GM12878 (cell line): ENCODE measurements at regions not wholly inside any gene's neighbourhood (a gene's known extent, or its start where the extent isn't known, plus 50 kb on each side); places are given as distances from the start of the nearest gene placed in this dataset.

Experiments
- ATAC-seq: fragments of 200-7000 bp; cut with Tn5 transposase; 3 replicates; pipeline ENCODE4 v1.9.1; 2020; ENCODE audit warnings: mild to moderate bottlenecking, moderate library complexity
- BruUV-seq: library from RNA; stranded (reverse); fragments of 400-500 nt; replicated peaks from 2 replicates; lab custom pipeline; 2021; lab: Mats Ljungman, UMichigan
- CTCF ChIA-PET: fragments of 300-600 bp; sonication (Branson Sonifier 250); formaldehyde crosslinking; extraction: SDS; loops from one replicate; lab custom pipeline; 2021; ENCODE audit warnings: inconsistent platforms; lab: Yijun Ruan, JAX
- POLR2A ChIA-PET: fragments of 350-600 bp; formaldehyde crosslinking; extraction: SDS; loops from one replicate; lab custom pipeline; 2021; ENCODE audit warnings: inconsistent platforms; lab: Charles Lee
- RAD21 ChIA-PET: fragments of 300-600 bp; sonication (Branson Sonifier 250); formaldehyde crosslinking; loops from one replicate; lab custom pipeline; 2023; ENCODE audit warnings: antibody characterized with exemption; ENCODE audit not compliant: unreplicated experiment; lab: Charles Lee
- SMC1A ChIA-PET: fragments of 300-600 bp; sonication (Branson Sonifier 250); formaldehyde crosslinking; loops from one replicate; lab custom pipeline; 2023; ENCODE audit not compliant: unreplicated experiment, uncharacterized antibody; lab: Charles Lee
- DNase-seq: peaks from one replicate; pipeline ENCODE4 v3.0.0-alpha.2; 2011; ENCODE audit warnings: low read depth, low spot score
- FAIRE-seq: peaks from 3 replicates; lab custom pipeline; 2011; peaks lifted over from hg19 to GRCh38; lab: Jason Lieb, UNC
- H2AFZ ChIP-seq: 2 replicates; pipeline ENCODE4 v1.6.0; 2011; ENCODE audit warnings: low read depth, low read length, control low read depth; ENCODE audit not compliant: control insufficient read depth
- H3K27ac ChIP-seq: 2 replicates; pipeline ENCODE4 v1.5.1; 2011; ENCODE audit warnings: control low read depth; ENCODE audit not compliant: control insufficient read depth, insufficient read depth
- H3K27me3 ChIP-seq, 2 experiments: replicated peaks in 1 of 2; 2 replicates each; pipeline versions ENCODE4 v1.6.0 to v1.6.1; 2011; ENCODE audit warnings: low read length in 1 of 2; ENCODE audit not compliant: control insufficient read depth in 2 of 2, insufficient read depth in 2 of 2
- H3K36me3 ChIP-seq, 2 experiments: 2 replicates each; pipeline ENCODE4 v1.5.1; 2011; ENCODE audit warnings: low read length in 1 of 2; ENCODE audit not compliant: control insufficient read depth in 2 of 2, insufficient read depth in 2 of 2
- H3K4me1 ChIP-seq: 2 replicates; pipeline ENCODE4 v1.6.1; 2011; ENCODE audit warnings: mild to moderate bottlenecking, low read length, moderate library complexity, mixed read lengths; ENCODE audit not compliant: control insufficient read depth, insufficient read depth
- H3K4me2 ChIP-seq: 2 replicates; pipeline ENCODE4 v1.6.0; 2011; ENCODE audit warnings: control low read depth; ENCODE audit not compliant: control insufficient read depth, insufficient read depth
- H3K4me3 ChIP-seq: fragments of 200-600 bp; sonication (generic); 2 replicates; pipeline ENCODE4 v1.5.1; 2016
- H3K79me2 ChIP-seq: 2 replicates; pipeline ENCODE4 v1.6.0; 2011; ENCODE audit warnings: low read length; ENCODE audit not compliant: control insufficient read depth, insufficient read depth
- H3K9ac ChIP-seq: 2 replicates; pipeline ENCODE4 v1.8.0; 2011; ENCODE audit warnings: low read length, control low read depth, mixed read lengths; ENCODE audit not compliant: control insufficient read depth, insufficient read depth
- H3K9me3 ChIP-seq: replicated peaks from 3 replicates; pipeline ENCODE4 v1.5.1; 2011; ENCODE audit warnings: mild to moderate bottlenecking, low read length; ENCODE audit not compliant: control insufficient read depth, insufficient read depth
- H4K20me1 ChIP-seq: 2 replicates; pipeline ENCODE4 v1.6.0; 2011; ENCODE audit not compliant: control insufficient read depth, insufficient read depth
- CBX3 ChIP-seq: fragments of 200-600 bp; sonication (generic); IDR thresholded peaks from 2 replicates; pipeline ENCODE4 v1.6.1; 2016; ENCODE audit warnings: low read depth, borderline replicate concordance
- PAX5 ChIP-seq: IDR thresholded peaks from 2 replicates; pipeline ENCODE4 v1.6.1; 2011; ENCODE audit warnings: low read depth, low read length, borderline replicate concordance
- RCOR1 ChIP-seq: conservative IDR thresholded peaks from 2 replicates; pipeline ENCODE4 v1.6.1; 2012; ENCODE audit warnings: low read depth, low read length, improper control_type of control experiment
- SMAD5 ChIP-seq: IDR thresholded peaks from 2 replicates; pipeline ENCODE4 v1.6.1; 2016; ENCODE audit warnings: antibody characterized with exemption, low read depth
- STAT3 ChIP-seq: IDR thresholded peaks from 2 replicates; pipeline ENCODE4 v1.6.1; 2011; ENCODE audit warnings: low read depth, low read length, improper control_type of control experiment
- WGBS: methylation state at CpG from one replicate; pipeline ENCODE4 v1.1.6; 2016; ENCODE audit warnings: low lambda C conversion rate; ENCODE audit not compliant: insufficient replicate concordance, insufficient coverage; ENCODE audit errors: missing lambda C conversion rate; 5-methylcytosine and 5-hydroxymethylcytosine counted together
- in situ Hi-C: fragments of 300-500 bp; cut with MboI; formaldehyde crosslinking; loops from 9 replicates; pipeline ENCODE4 v1.14.3; 2018; ENCODE audit warnings: mixed read lengths
- intact Hi-C: fragments of 100-400 bp; cut with micrococcal nuclease; formaldehyde crosslinking; loops from one replicate; pipeline ENCODE4 v1.14.2; 2022; ENCODE audit not compliant: unreplicated experiment
- TF ChIP-seq, protein P1 (sequence below): fragments of 450-650 bp; IDR thresholded peaks from 2 replicates; pipeline ENCODE4 v1.6.1; 2016; ENCODE audit warnings: mild to moderate bottlenecking, moderate library complexity, borderline replicate concordance

GRCh38 chrX:67004451-67004850 lies 365.6 kb upstream of the EDA2R start:
- no peaks in the 10 kb centered on the region; the same call in 2 of the 3 replicates for H3K9me3 ChIP-seq
- H3K79me2 ChIP-seq: no peaks in the 10 kb centered on the region
- FAIRE-seq: no peak
- CTCF ChIA-PET: no interaction called here
- no peak overlapping the region for H3K27ac ChIP-seq
- H3K4me3 ChIP-seq: no peak overlapping the region
- WGBS: 29% methylated on average over 1 of the region's 1 CpG
- no peak for DNase-seq
- H2AFZ ChIP-seq: no peak overlapping the region
- H3K4me1 ChIP-seq: no peaks in the 10 kb centered on the region
- RAD21 ChIA-PET: no interaction called here
- in situ Hi-C loops: no loop called here
- SMC1A ChIA-PET: no interaction called here
- H3K36me3 ChIP-seq: no peaks in the 10 kb centered on the region
- TF ChIP-seq, protein P1, sequence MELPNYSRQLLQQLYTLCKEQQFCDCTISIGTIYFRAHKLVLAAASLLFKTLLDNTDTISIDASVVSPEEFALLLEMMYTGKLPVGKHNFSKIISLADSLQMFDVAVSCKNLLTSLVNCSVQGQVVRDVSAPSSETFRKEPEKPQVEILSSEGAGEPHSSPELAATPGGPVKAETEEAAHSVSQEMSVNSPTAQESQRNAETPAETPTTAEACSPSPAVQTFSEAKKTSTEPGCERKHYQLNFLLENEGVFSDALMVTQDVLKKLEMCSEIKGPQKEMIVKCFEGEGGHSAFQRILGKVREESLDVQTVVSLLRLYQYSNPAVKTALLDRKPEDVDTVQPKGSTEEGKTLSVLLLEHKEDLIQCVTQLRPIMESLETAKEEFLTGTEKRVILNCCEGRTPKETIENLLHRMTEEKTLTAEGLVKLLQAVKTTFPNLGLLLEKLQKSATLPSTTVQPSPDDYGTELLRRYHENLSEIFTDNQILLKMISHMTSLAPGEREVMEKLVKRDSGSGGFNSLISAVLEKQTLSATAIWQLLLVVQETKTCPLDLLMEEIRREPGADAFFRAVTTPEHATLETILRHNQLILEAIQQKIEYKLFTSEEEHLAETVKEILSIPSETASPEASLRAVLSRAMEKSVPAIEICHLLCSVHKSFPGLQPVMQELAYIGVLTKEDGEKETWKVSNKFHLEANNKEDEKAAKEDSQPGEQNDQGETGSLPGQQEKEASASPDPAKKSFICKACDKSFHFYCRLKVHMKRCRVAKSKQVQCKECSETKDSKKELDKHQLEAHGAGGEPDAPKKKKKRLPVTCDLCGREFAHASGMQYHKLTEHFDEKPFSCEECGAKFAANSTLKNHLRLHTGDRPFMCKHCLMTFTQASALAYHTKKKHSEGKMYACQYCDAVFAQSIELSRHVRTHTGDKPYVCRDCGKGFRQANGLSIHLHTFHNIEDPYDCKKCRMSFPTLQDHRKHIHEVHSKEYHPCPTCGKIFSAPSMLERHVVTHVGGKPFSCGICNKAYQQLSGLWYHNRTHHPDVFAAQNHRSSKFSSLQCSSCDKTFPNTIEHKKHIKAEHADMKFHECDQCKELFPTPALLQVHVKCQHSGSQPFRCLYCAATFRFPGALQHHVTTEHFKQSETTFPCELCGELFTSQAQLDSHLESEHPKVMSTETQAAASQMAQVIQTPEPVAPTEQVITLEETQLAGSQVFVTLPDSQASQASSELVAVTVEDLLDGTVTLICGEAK: no peak
- TF ChIP-seq STAT3 (no peak), SMAD5 (no peak), PAX5 (no peak), RCOR1 (no peak), CBX3 (no peak)
- no peaks in the 10 kb centered on the region for H4K20me1 ChIP-seq
- no peak overlapping the region for H3K9ac ChIP-seq
- H3K4me2 ChIP-seq: no peak overlapping the region
- POLR2A ChIA-PET: no interaction called here
- BruUV-seq: no TSS peak
- intact Hi-C loops: no loop called here
- H3K27me3 ChIP-seq: no peaks in the 10 kb centered on the region
- ATAC-seq: no peak
